A673 (cell line): ENCODE measurements at regions not wholly inside any gene's neighbourhood (a gene's known extent, or its start where the extent isn't known, plus 50 kb on each side); places are given as distances from the start of the nearest gene placed in this dataset.

Experiments
- EZH2 ChIP-seq: fragments of 200-600 bp; sonication (generic); IDR thresholded peaks from 2 replicates; pipeline ENCODE4 v1.6.1; 2017; ENCODE audit warnings: borderline replicate concordance, low read depth, mild to moderate bottlenecking, mixed read lengths, antibody characterized with exemption, low read length; ENCODE audit not compliant: poor library complexity, severe bottlenecking
- TF ChIP-seq, protein P1 (sequence below): fragments of 300-800, 200-600 bp; sonication (generic); conservative IDR thresholded peaks from 2 replicates; pipeline ENCODE4 v1.5.1; 2017; ENCODE audit warnings: low read depth, mild to moderate bottlenecking, antibody characterized with exemption, low read length, moderate library complexity, mixed read lengths

GRCh38 chr11:134536677-134537076 lies 124.6 kb upstream of the B3GAT1 start:
- no peak for TF ChIP-seq EZH2
- TF ChIP-seq, protein P1, sequence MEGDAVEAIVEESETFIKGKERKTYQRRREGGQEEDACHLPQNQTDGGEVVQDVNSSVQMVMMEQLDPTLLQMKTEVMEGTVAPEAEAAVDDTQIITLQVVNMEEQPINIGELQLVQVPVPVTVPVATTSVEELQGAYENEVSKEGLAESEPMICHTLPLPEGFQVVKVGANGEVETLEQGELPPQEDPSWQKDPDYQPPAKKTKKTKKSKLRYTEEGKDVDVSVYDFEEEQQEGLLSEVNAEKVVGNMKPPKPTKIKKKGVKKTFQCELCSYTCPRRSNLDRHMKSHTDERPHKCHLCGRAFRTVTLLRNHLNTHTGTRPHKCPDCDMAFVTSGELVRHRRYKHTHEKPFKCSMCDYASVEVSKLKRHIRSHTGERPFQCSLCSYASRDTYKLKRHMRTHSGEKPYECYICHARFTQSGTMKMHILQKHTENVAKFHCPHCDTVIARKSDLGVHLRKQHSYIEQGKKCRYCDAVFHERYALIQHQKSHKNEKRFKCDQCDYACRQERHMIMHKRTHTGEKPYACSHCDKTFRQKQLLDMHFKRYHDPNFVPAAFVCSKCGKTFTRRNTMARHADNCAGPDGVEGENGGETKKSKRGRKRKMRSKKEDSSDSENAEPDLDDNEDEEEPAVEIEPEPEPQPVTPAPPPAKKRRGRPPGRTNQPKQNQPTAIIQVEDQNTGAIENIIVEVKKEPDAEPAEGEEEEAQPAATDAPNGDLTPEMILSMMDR: no peak
